ENCODE measurements at regions not wholly inside any gene's neighbourhood (a gene's known extent, or its start where the extent isn't known, plus 50 kb on each side); places are given as distances from the start of the nearest gene placed in this dataset.

DNA sequence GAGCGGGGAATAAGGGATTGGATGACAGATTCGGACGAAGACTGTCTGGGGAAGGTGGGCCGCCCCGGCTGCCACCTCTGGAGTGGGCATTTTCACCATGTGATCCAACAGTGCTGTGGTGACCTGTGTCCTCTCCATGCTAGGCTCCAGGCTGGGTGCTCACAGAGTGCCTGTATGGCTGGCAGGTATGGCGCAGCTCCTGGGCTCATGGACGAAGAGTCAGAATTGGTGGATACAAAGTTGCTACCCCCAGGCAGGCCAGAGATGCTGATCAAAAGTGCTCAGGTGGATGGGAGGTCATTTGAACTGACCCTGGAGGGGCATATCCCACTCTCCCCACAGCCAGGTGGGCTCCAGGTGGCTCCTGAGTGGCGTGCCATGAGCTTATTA is 111.3 kb upstream of the UQCRFS1 start:
- Mint-ChIP-seq H3K27ac (no peak overlapping the region), H3K9me3 (peaks cover 16% of the 10 kb centered on the region), H3K4me3 (no peak overlapping the region), H3K36me3 (no peaks in the 10 kb centered on the region), H3K4me1 (no peaks in the 10 kb centered on the region), H3K27me3 (peaks cover 9% of the 10 kb centered on the region)
- ATAC-seq = no peak

DNA sequence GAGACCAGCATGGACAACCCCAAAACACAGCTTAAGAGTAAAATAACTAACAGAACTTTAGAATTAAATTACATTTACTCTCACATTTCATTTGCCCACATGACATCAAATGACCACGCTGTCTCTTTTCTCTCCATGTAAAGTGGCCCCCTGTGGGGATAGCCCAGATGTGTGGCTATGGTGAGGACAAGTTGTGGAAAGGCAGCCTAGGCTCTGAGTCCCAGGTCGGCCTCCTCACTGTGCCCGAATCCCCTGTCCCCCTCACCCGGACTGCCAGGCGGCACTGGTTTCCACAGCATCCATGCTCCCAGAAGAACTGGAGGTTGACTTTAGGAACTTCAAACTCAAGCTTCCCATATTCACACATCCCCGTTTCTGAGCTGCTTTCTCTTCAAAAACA is 111.8 kb upstream of the UQCRFS1 start:
- Mint-ChIP-seq H3K27ac (no peak overlapping the region), H3K4me3 (no peak overlapping the region), H3K27me3 (peaks cover 9% of the 10 kb centered on the region), H3K9me3 (peaks cover 16% of the 10 kb centered on the region), H3K36me3 (no peaks in the 10 kb centered on the region), H3K4me1 (no peaks in the 10 kb centered on the region)
- no peak for ATAC-seq

DNA sequence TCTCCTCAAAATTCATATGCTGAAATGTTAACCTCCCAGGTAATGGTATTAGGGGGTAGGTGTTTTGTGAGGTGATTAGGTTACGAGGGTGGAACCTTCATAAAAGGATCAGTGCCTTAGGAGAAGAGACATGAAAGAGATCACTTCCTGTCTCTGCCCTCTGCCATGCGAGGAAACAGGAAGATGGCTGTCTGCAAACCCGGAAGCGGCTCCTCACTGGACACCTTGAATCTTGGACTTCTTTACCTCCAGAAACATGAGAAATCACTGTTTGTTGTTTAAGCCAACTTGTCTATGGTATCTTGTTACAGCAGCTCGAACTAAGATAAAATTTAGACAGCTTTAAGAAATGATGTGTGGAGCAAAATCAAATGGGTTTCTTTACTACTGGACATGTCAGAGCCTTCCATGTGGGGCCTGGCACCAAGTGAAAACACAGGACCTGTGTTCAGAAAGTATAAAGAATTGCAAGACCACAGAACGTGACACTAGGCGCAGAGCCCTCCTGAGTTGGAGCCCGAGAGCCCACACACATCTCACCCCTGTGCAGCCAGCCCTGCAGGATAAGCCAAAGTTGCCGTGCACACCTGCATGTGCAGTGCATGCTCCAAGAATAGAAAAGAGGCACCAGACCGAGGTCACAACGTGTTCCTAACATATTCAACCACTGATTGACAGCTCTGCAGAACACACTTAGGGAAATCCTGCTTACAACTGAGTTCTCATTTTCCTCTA is 112.5 kb upstream of the UQCRFS1 start:
- ATAC-seq = no peak
- Mint-ChIP-seq H3K9me3 (peaks cover 16% of the 10 kb centered on the region), H3K27ac (no peak overlapping the region), H3K36me3 (no peaks in the 10 kb centered on the region), H3K27me3 (peaks cover 9% of the 10 kb centered on the region), H3K4me1 (no peaks in the 10 kb centered on the region), H3K4me3 (no peak overlapping the region)

DNA sequence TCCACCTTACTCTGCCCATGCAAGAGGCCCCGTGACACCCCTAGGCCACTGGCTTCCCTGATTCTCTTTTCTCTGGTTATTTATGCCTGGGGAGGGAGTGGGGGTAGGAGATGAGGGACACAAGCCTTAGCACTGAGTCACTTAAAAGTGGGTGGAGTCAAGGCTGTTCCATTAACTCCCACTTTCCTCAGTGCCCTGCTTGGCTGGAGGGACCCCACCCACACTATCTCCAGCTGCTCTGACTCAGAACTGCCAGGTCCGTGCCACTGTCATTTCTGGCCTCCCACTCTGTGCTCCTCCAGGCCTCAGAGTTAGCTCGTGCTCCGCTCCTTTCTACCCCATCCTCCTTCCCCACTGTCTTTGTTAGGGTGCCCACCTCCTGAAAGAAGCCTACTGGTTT is 113.4 kb upstream of the UQCRFS1 start:
- Mint-ChIP-seq H3K9me3 (peaks cover 16% of the 10 kb centered on the region), H3K4me3 (no peak overlapping the region), H3K27ac (no peak overlapping the region), H3K4me1 (no peaks in the 10 kb centered on the region), H3K36me3 (no peaks in the 10 kb centered on the region), H3K27me3 (peaks cover 9% of the 10 kb centered on the region)
- no peak for ATAC-seq

DNA sequence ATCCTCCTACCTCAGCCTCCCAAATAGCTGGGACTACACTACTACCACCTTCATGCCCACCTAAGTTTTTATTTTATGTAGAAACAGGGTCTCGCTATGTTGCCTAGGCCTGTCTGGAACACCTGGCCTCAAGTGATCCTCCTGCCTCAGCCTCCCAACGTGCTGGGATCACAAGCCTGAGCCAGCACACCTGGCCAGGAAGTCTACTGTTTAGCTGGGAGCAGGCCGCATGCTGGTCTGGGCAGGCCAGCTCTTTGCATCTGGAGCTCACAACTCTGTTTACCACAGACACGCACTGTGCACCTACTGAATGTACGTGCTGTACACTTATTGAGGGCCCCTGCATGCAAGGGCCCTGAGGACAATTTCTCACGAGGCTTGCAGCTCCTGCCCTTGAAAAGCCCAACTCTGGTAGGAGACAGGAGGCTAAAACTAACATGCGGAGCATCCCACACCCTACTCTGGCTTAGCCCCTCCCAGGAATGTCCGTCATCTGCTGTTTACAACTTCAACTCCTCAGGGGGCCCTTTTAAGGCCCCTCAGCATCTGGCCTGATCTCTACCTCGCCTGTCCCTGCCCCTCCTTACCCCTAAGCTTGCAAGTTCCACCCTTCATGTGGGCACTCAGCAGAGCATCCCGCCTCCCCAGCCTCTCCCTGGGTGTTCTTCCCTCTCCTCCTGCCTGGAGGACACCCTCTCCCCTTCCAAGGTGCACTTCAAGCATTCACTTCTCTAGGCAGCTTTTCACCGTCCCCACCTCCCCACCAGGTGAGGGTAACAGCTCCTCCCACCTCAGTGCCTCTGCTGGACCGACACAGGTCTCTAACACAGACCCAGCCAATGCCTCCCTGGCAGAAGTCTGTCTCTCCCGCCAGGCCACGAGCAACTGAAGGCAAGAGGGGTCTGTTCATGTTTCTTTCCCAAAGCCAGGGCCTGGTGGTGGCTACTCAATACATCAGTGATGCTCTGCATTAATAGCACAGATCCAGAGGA is 114.2 kb upstream of the UQCRFS1 start:
- peaks cover 9% of the 10 kb centered on the region for H3K27me3 Mint-ChIP-seq
- H3K4me1 Mint-ChIP-seq = no peaks in the 10 kb centered on the region
- no peaks in the 10 kb centered on the region for H3K36me3 Mint-ChIP-seq
- ATAC-seq = no peak
- H3K9me3 Mint-ChIP-seq = peaks cover 16% of the 10 kb centered on the region
- H3K27ac Mint-ChIP-seq = no peak overlapping the region
- H3K4me3 Mint-ChIP-seq = no peak overlapping the region

DNA sequence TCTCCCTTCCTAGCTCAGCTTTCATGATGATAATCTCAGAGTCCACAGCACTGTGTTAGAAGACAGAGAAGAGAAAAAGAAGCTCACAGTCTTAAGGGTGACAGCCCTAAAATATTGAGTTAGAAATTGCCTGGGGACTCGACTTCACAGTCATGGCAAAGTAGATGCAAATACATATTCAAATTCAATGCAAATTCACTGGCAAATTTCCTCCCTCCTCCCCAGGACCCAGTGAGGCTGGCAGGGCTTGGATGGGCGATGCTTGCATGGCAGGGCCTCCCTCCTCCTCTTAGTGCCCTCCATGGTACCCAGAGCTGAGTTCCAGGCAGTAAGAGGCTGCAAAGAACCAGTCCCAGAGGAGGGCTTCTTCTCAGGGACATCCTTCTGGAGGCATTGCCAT is 115.6 kb upstream of the UQCRFS1 start:
- H3K4me1 Mint-ChIP-seq = no peaks in the 10 kb centered on the region
- peaks cover 16% of the 10 kb centered on the region for H3K9me3 Mint-ChIP-seq
- peaks cover 9% of the 10 kb centered on the region for H3K27me3 Mint-ChIP-seq
- no peak overlapping the region for H3K27ac Mint-ChIP-seq
- no peaks in the 10 kb centered on the region for H3K36me3 Mint-ChIP-seq
- no peak for ATAC-seq
- H3K4me3 Mint-ChIP-seq = no peak overlapping the region

DNA sequence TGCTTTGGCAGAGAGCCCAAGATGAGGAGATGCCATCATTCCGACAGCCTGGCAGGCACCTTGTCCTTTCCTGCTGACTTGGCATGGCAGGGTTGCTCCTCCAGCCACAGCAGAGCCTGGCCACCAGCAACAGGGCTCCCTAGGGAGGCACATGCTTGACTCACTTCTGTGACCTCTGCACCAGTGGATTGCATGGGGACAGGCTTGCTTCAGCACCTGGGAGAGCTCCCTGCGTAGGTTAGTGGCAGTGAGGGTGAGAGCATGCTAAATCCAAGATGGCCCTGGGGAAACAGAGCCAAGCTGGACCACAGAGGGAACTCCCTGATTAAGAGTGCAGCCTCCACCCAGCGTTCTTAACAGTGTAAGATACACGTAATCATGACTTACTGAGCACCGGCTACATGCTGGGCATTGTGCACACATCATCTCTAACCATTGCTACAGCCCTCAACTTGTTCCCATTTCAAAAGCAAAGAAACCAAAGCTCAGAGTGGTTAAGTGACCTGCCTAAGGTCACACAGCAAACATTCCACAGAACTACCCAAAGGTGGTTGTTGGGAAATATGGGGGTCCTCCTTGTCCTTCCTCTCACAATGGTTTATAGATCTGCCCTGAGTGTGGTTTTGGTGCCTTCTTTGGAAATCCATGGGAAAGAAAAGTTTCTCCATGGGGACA is 116.6 kb upstream of the UQCRFS1 start:
- no peaks in the 10 kb centered on the region for H3K36me3 Mint-ChIP-seq
- no peaks in the 10 kb centered on the region for H3K4me1 Mint-ChIP-seq
- no peak overlapping the region for H3K27ac Mint-ChIP-seq
- ATAC-seq = no peak
- H3K27me3 Mint-ChIP-seq = peaks cover 9% of the 10 kb centered on the region
- H3K4me3 Mint-ChIP-seq = no peak overlapping the region
- H3K9me3 Mint-ChIP-seq = peaks cover 16% of the 10 kb centered on the region

DNA sequence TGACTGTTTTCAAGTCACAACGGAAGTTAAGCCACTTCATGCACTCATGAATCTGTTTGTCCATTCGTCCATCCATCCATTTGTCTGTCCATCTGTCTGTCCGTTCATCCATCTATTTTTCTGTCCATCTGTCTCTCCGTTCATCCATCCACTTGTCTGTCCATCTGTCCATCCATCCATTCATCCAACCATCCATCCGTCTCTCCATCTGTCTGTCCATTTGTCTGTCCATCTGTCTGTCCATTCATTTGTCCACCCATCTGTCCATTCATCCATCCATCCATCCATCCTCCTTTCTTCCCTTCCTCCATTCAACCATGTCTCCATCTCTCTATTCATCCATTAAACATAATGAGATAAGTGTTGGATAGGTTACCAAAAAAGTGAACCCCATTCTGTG is 123.5 kb upstream of the UQCRFS1 start:
- Mint-ChIP-seq H3K9me3 (peaks cover 17% of the 10 kb centered on the region), H3K4me3 (no peak overlapping the region), H3K27me3 (no peaks in the 10 kb centered on the region), H3K36me3 (no peaks in the 10 kb centered on the region), H3K27ac (no peak overlapping the region), H3K4me1 (no peaks in the 10 kb centered on the region)
- no peak for ATAC-seq

DNA sequence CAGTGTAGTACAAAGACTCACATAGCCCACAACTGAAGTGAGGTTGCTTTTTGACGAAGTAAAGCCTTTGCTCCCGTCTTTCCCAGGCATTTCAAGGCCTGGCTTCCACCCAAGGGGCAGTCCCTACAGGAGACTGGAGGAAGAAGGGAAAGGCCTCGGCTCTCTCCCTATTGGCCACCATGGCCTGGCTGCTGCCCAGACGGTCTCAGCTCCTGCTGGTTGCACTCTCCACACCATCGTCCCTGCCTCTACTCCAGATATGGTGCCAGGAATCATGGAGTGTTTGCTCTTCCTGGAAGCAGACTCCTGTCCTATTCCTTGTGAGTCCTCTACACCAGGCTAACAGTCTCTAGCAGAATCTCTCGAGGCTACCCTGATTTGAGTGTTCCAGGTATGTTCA is 124.1 kb upstream of the UQCRFS1 start:
- Mint-ChIP-seq H3K9me3 (peaks cover 17% of the 10 kb centered on the region), H3K4me1 (no peaks in the 10 kb centered on the region), H3K27ac (no peak overlapping the region), H3K27me3 (no peaks in the 10 kb centered on the region), H3K4me3 (no peak overlapping the region), H3K36me3 (no peaks in the 10 kb centered on the region)
- ATAC-seq = no peak

DNA sequence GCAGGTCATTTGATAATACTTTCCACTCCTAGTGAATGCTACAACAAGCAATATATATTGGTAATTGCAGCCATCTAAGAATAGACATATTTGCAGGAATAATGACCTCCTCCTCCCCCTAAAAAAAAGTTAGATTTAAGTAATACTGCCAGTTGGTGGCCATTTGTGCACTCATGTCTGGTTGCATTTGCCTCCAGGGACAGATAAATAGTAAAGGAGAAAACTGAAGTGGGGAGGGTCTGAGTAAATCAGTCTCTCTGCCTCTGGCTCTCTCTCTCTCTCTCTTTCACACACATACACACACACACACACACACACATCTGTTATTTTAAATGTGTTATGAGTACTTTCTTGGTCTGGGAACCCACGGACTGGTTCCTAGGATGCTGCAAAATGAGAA is 125.5 kb upstream of the UQCRFS1 start:
- no peaks in the 10 kb centered on the region for H3K27me3 Mint-ChIP-seq
- no peak for ATAC-seq

DNA sequence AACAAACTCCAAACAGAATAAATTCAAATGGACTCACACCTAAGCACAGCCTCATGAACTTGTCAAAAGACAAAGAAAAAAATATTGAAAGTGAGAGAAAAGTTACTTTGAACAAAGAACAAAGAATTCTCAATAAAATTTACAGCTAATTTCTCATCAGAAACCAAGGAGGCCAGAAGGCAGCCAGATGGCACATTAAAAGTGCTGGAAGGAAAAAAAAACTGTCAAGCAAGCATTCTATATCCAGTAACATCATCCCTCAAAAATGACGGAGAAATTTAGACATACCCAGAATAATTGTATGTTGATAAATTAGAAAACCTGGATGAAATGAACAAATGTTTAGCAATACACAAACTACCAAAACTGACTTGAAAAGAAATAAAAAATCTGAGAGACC is 129.8 kb upstream of the UQCRFS1 start:
- Mint-ChIP-seq H3K9me3 (peaks cover 30% of the 10 kb centered on the region), H3K36me3 (no peaks in the 10 kb centered on the region), H3K27me3 (no peaks in the 10 kb centered on the region), H3K4me1 (no peaks in the 10 kb centered on the region), H3K4me3 (no peak overlapping the region), H3K27ac (no peak overlapping the region)
- ATAC-seq = no peak

More for the DNA sequence above, 125.5 kb upstream of the UQCRFS1 start:
- Mint-ChIP-seq H3K4me3 (no peak overlapping the region), H3K36me3 (no peaks in the 10 kb centered on the region), H3K27ac (no peak overlapping the region), H3K4me1 (no peaks in the 10 kb centered on the region), H3K9me3 (peaks cover 20% of the 10 kb centered on the region)

DNA sequence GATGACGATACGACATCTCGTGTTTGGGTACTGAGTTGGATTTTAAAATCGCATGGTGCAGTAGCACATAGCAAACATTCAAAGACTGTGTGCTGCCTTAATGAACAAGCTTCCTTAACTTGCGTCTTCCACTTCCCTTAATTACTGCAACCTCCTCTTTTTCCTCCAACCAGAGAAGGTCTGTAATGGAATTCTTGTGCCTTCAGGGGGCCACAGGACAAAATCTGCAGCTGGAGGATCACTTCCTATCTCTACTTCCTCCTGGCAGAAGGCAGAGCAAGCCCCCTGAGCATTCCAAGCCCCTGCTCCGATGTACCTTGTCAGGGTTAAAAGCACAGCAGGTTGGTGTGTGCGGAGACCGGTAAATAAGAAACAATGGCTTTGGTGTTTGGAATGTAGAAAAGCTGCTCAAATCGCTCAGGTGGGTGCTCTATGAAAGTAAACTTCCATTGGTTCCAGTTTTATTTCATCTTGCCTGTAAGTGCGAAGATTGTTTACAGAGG is 151.3 kb upstream of the UQCRFS1 start:
- Mint-ChIP-seq H3K9me3 (peaks cover 9% of the 10 kb centered on the region), H3K27ac (no peak overlapping the region), H3K27me3 (peaks cover 33% of the 10 kb centered on the region), H3K4me3 (no peak overlapping the region), H3K36me3 (no peaks in the 10 kb centered on the region), H3K4me1 (no peaks in the 10 kb centered on the region)
- no peak for ATAC-seq

DNA sequence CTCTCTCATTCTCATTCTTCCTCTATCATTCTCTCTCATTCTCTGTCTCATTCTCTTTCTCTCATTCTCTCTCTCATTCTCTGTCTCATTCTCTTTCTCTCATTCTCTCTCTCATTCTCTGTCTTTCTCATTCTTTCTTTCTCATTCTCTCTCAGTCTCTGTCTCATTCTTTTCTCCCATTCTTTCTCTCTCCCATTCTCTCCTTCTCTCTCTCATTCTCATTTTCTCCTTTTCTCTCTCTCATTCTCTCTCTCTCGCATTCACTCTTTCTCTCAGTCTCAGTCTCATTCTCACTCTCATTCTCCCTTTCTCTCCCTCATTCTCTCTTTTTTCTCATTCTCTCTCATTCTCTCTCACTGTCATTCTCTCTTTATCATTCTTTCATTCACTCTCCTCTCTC is 152.0 kb upstream of the UQCRFS1 start:
- H3K27me3 Mint-ChIP-seq = peaks cover 33% of the 10 kb centered on the region
- H3K27ac Mint-ChIP-seq = no peak overlapping the region
- ATAC-seq = no peak
- no peaks in the 10 kb centered on the region for H3K4me1 Mint-ChIP-seq
- peaks cover 9% of the 10 kb centered on the region for H3K9me3 Mint-ChIP-seq
- H3K4me3 Mint-ChIP-seq = no peak overlapping the region
- no peaks in the 10 kb centered on the region for H3K36me3 Mint-ChIP-seq

DNA sequence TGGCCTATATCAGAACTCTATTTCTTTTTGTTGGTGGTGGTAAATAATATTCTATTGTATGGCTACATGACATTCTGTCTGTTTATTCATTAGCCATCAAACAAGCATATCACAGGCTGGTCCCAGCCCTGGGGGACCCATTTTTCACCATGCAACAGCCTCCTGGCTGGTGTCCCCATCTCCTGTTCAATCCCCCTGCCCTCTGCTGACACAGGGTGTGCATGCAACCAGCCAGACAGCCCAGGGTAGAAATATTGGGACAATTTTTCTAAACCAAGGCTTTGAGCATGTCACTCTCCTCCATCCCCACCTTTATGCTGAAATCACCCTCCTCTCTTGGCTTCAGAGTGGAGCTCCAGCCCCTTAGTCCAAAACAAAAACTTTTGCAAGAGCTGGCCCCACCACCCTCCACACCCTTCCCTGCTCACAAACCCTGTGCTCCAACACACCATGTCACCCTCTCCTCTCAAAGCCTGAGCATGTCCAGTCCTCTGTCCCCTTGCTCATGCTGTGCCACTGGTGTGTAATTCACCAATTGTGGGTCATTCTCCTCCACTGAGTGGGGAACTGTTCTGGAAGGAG is 153.0 kb upstream of the UQCRFS1 start:
- Mint-ChIP-seq H3K27me3 (peaks cover 33% of the 10 kb centered on the region), H3K36me3 (no peaks in the 10 kb centered on the region), H3K4me3 (no peak overlapping the region), H3K27ac (no peak overlapping the region), H3K4me1 (no peaks in the 10 kb centered on the region), H3K9me3 (peaks cover 9% of the 10 kb centered on the region)
- ATAC-seq = no peak

DNA sequence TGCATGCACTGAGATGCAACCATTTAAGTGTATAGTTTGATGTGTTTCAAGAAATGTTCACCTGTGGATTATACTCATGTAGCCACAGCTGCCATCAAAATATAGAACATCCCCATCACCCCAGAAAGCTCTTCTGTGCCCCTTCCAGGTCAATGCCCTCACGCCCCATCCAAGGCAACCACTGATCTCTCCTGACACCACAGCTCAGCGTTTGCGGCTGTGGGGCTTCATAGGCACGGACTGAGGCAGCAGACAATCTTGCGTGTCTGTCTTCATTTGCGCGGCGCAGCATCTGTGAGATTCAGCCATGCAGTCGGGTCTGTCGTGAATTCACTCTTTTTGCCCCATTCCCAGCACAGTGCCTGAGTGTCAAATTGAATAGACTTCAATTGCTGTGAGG is 153.8 kb upstream of the UQCRFS1 start:
- Mint-ChIP-seq H3K36me3 (no peaks in the 10 kb centered on the region), H3K4me1 (no peaks in the 10 kb centered on the region), H3K9me3 (peaks cover 9% of the 10 kb centered on the region), H3K27me3 (peaks cover 33% of the 10 kb centered on the region), H3K4me3 (no peak overlapping the region), H3K27ac (no peak overlapping the region)
- no peak for ATAC-seq

Measured in stimulated activated memory B cell treated with anti-CD40 and anti-IgM and Interleukin-4, amounts not matched to agents 10 μg/mL and 1 μg/mL and 100 μg/mL, for 72 hours (primary cell).